PC-3 (cell line): ENCODE measurements at regions not wholly inside any gene's neighbourhood (a gene's known extent, or its start where the extent isn't known, plus 50 kb on each side); places are given as distances from the start of the nearest gene placed in this dataset.

Experiments used
- EZH2 ChIP-seq: fragments of 300-600 bp; sonication (generic); IDR thresholded peaks from one replicate; pipeline ENCODE4 v1.6.1; 2017; ENCODE audit warnings: antibody characterized with exemption, mild to moderate bottlenecking, low read length; ENCODE audit not compliant: unreplicated experiment
- EZH2phosphoT487 ChIP-seq: fragments of 300-600 bp; sonication (generic); IDR thresholded peaks from 2 replicates; pipeline ENCODE4 v1.6.1; 2018; ENCODE audit warnings: mild to moderate bottlenecking, antibody characterized with exemption, low read length, borderline replicate concordance
- TF ChIP-seq, protein P1 (sequence below): fragments of 300-600 bp; sonication (generic); conservative IDR thresholded peaks from 2 replicates; pipeline ENCODE4 v1.5.1; 2017; ENCODE audit warnings: antibody characterized with exemption, low read depth, mild to moderate bottlenecking, low read length

DNA sequence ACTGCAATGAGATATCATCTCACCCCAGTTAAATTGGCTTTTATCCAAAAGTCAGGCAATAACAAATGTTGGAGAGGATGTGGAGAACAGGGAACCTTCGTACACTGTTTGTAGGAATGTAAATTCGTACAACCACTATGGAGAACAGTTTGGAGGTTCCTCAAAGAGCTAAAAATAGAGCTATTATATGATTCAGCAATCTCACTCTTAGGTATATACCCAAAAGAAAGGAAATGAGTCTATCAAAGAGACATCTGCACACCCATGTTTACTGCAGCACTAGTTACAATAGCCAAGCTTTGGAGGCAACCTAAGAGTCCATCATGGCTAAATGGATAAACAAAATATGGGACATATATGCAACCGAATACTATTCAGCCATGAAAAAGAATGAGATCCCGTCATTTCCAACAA lies 68.0 kb upstream of the HES1 start:
- TF ChIP-seq, protein P1, sequence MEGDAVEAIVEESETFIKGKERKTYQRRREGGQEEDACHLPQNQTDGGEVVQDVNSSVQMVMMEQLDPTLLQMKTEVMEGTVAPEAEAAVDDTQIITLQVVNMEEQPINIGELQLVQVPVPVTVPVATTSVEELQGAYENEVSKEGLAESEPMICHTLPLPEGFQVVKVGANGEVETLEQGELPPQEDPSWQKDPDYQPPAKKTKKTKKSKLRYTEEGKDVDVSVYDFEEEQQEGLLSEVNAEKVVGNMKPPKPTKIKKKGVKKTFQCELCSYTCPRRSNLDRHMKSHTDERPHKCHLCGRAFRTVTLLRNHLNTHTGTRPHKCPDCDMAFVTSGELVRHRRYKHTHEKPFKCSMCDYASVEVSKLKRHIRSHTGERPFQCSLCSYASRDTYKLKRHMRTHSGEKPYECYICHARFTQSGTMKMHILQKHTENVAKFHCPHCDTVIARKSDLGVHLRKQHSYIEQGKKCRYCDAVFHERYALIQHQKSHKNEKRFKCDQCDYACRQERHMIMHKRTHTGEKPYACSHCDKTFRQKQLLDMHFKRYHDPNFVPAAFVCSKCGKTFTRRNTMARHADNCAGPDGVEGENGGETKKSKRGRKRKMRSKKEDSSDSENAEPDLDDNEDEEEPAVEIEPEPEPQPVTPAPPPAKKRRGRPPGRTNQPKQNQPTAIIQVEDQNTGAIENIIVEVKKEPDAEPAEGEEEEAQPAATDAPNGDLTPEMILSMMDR: no peak
- no peak for TF ChIP-seq EZH2
- no peak for TF ChIP-seq EZH2phosphoT487
